ENCODE measurements at regions not wholly inside any gene's neighbourhood (a gene's known extent, or its start where the extent isn't known, plus 50 kb on each side); places are given as distances from the start of the nearest gene placed in this dataset.
"Not testable (repeated sequence)": the region's sequence is repeated elsewhere in the genome, so short reads cannot be mapped to it uniquely, and the experiment has no call there.

- Histone ChIP-seq H3K36me3 (no peaks in the 10 kb centered on the region), H3K27ac (no peak overlapping the region), H3K27me3 (replicated peaks in 1 of 7) (no peaks in the 10 kb centered on the region), H3K4me1 (no peaks in the 10 kb centered on the region), H3K9me3 (no peaks in the 10 kb centered on the region), H3K4me3 (no peak overlapping the region)
- DNase-seq = no peak
- intact Hi-C loops (cut with DNase I; ENCODE audit: low total_unique reads) = no loop called here
- TF ChIP-seq POLR2AphosphoS5 (IDR thresholded peaks at IDR 0.05) (no peak), CTCF (IDR thresholded peaks at IDR 0.05 in 8 of 11, conservative IDR thresholded peaks at IDR 0.05 in 3 of 11) (no peak), POLR2A (IDR thresholded peaks at IDR 0.05) (no peak)
- WGBS, 5 donors = 85 to 94% (median 89%) methylated on average over 8 to 10 of the region's 10 CpGs
Observed at GRCh38 chr4:115950806-115951205, 837.4 kb upstream of the NDST4 start.

GRCh38 chr4:115949974-115950743, 836.7 kb upstream of the NDST4 start:
- DNase-seq; H3K4me3 ChIP-seq; H3K27me3 ChIP-seq (replicated peaks in 1 of 7); H3K27ac ChIP-seq; H3K36me3 ChIP-seq; H3K4me1 ChIP-seq; H3K9me3 ChIP-seq; intact Hi-C loops (cut with DNase I; ENCODE audit: low total_unique reads): not testable (repeated sequence)
- 77 to 92% (median 79%) methylated on average over 3 of the region's 3 CpGs for WGBS, 5 donors

- Histone ChIP-seq H3K9me3 (no peaks in the 10 kb centered on the region), H3K27ac (no peak overlapping the region), H3K4me3 (no peak overlapping the region), H3K27me3 (replicated peaks in 1 of 7) (no peaks in the 10 kb centered on the region), H3K4me1 (no peaks in the 10 kb centered on the region), H3K36me3 (no peaks in the 10 kb centered on the region)
- WGBS, 5 donors = 69 to 77% (median 74%) methylated on average over 3 of the region's 3 CpGs
- DNase-seq = no peak
- TF ChIP-seq CTCF (IDR thresholded peaks at IDR 0.05 in 8 of 11, conservative IDR thresholded peaks at IDR 0.05 in 3 of 11) (no peak), POLR2AphosphoS5 (IDR thresholded peaks at IDR 0.05) (no peak), POLR2A (IDR thresholded peaks at IDR 0.05) (no peak)
- intact Hi-C loops (cut with DNase I; ENCODE audit: low total_unique reads) = no loop called here
Observed at GRCh38 chr4:115945026-115945425, 831.6 kb upstream of the NDST4 start.

GRCh38 chr4:115944146-115944905, 830.9 kb upstream of the NDST4 start:
- H3K9me3 ChIP-seq = no peaks in the 10 kb centered on the region
- H3K4me1 ChIP-seq = no peaks in the 10 kb centered on the region
- 77 to 95% (median 92%) methylated on average over 5 of the region's 5 CpGs for WGBS, 5 donors
- intact Hi-C loops (cut with DNase I; ENCODE audit: low total_unique reads) = no loop called here
- H3K27me3 ChIP-seq (replicated peaks in 1 of 7) = no peaks in the 10 kb centered on the region
- no peak for TF ChIP-seq POLR2AphosphoS5 (IDR thresholded peaks at IDR 0.05)
- no peak for TF ChIP-seq CTCF (IDR thresholded peaks at IDR 0.05 in 8 of 11, conservative IDR thresholded peaks at IDR 0.05 in 3 of 11)
- TF ChIP-seq POLR2A (IDR thresholded peaks at IDR 0.05) = no peak
- no peaks in the 10 kb centered on the region for H3K36me3 ChIP-seq
- H3K27ac ChIP-seq = no peak overlapping the region
- DNase-seq = no peak
- no peak overlapping the region for H3K4me3 ChIP-seq
